ENCODE measurements at regions not wholly inside any gene's neighbourhood (a gene's known extent, or its start where the extent isn't known, plus 50 kb on each side); places are given as distances from the start of the nearest gene placed in this dataset.

- TF ChIP-seq, protein P1, sequence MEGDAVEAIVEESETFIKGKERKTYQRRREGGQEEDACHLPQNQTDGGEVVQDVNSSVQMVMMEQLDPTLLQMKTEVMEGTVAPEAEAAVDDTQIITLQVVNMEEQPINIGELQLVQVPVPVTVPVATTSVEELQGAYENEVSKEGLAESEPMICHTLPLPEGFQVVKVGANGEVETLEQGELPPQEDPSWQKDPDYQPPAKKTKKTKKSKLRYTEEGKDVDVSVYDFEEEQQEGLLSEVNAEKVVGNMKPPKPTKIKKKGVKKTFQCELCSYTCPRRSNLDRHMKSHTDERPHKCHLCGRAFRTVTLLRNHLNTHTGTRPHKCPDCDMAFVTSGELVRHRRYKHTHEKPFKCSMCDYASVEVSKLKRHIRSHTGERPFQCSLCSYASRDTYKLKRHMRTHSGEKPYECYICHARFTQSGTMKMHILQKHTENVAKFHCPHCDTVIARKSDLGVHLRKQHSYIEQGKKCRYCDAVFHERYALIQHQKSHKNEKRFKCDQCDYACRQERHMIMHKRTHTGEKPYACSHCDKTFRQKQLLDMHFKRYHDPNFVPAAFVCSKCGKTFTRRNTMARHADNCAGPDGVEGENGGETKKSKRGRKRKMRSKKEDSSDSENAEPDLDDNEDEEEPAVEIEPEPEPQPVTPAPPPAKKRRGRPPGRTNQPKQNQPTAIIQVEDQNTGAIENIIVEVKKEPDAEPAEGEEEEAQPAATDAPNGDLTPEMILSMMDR (IDR thresholded peaks at IDR 0.05), result peak in 1 of 4 experiments; percentile 9
- no peak for TF ChIP-seq POLR2AphosphoS5 (IDR thresholded peaks at IDR 0.05)
Observed at GRCh38 chr5:15191012-15191411, 309.0 kb upstream of the FBXL7 start.
